Stimulated activated naive CD8-positive, alpha-beta T cell treated with anti-CD3 and anti-CD28 coated beads, Interleukin-15, Interleukin-2, amounts not matched to agents 100 ng/mL and 50 ng/mL, for 24 hours (primary cell): ENCODE measurements at regions not wholly inside any gene's neighbourhood (a gene's known extent, or its start where the extent isn't known, plus 50 kb on each side); places are given as distances from the start of the nearest gene placed in this dataset.
A peak's percentile ranks its signal among the peaks of the same experiment; 100 is the strongest.

ENCODE experiments used
- H3K27ac Mint-ChIP-seq: one replicate; pipeline ENCODE4 v1.8.0; 2021; ENCODE audit warnings: mild to moderate bottlenecking, mixed read lengths
- H3K27me3 Mint-ChIP-seq: one replicate; pipeline ENCODE4 v1.8.0; 2021; ENCODE audit warnings: mixed read lengths
- H3K36me3 Mint-ChIP-seq: one replicate; pipeline ENCODE4 v1.8.0; 2021; ENCODE audit warnings: low read depth, mixed read lengths
- H3K4me1 Mint-ChIP-seq: one replicate; pipeline ENCODE4 v1.8.0; 2021; ENCODE audit warnings: low read depth, mixed read lengths
- H3K4me3 Mint-ChIP-seq: one replicate; pipeline ENCODE4 v1.8.0; 2021; ENCODE audit warnings: mild to moderate bottlenecking, mixed read lengths
- H3K9me3 Mint-ChIP-seq: one replicate; pipeline ENCODE4 v1.8.0; 2021; ENCODE audit warnings: mixed read lengths

DNA sequence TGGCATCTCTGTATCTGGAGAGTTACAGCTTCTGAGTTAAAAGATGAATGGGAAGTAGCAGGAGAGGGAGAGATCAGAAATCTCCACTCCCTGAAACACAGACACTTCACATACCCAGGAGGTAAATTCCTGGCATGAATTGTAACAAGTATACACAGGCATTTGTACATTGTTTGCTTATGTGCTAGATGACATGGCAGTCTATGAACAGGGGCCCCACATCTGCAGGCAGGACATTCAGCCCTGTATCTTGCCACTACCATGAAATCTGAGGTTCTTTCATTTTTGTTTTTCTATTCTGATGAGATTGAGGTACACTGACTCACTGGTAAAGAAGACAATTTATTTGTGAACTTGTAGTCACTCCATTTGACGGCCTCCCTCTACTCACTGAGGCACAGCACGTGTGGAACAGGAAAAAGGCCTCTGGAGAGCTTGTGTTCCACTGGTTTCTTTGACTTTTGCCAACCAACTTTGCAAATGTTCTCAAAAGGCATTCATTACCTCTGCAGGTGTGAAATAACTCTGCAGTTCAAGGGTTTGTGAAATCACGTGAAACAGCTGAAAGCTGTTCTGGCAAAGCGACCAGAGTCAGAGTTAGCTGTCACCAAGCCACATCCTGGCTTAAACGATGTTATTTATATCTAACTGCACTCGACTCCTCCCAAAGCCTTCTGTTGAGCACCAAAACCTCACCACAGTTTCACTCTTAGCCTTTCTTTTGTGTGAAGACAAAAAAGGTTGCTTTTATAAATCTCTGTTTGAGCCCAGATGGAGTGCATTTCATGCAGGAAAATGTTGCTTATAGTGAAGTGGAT is 401.3 kb upstream of the CFAP20DC start:
- Mint-ChIP-seq H3K4me1 (peaks cover 78% of the 10 kb centered on the region), H3K27ac (peak overlapping the region; percentile 95), H3K4me3 (peak overlapping the region; percentile 73), H3K36me3 (no peaks in the 10 kb centered on the region), H3K9me3 (no peaks in the 10 kb centered on the region), H3K27me3 (no peaks in the 10 kb centered on the region)

GRCh38 chr3:59450437-59450836 is 400.6 kb upstream of the CFAP20DC start:
- Mint-ChIP-seq H3K36me3 (no peaks in the 10 kb centered on the region), H3K4me1 (peaks cover 85% of the 10 kb centered on the region), H3K9me3 (no peaks in the 10 kb centered on the region), H3K27ac (peak overlapping the region; percentile 95), H3K27me3 (no peaks in the 10 kb centered on the region), H3K4me3 (no peak overlapping the region)

DNA sequence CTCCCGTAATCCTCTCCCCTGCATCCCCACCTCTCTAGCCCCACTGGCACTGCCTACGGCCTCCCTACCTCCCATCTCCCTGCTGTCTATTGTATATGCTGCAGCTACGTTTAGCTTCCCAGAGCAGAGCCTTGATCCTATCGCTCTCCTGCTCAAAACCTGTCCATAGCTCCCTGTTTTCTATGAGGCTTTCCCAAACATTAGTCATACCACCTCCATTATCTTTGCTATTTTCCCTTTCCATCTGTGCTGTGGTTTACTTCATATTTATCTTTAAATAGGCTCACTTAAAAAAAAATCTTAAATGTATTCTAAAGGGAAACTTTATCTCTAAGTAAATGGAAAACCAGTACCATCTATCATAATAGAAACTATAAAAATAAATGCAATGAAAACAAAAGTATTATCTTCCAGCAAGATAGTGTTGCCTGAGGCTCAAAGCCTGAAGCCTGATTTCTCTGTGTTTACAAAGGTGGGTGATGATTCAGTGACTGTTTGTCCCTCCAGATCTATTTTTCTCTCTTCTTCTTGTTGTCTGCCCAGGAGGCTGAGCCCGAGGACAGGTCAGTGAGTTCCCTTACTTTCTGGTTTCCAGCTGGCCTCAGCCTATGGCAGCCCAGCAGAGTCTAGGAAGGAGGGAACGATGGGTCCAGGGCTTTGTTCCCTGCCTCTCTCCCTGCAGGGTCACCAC is 397.1 kb upstream of the CFAP20DC start:
- no peak overlapping the region for H3K27ac Mint-ChIP-seq
- H3K4me3 Mint-ChIP-seq, result no peak overlapping the region
- H3K4me1 Mint-ChIP-seq, result peaks cover 79% of the 10 kb centered on the region
- H3K27me3 Mint-ChIP-seq, result no peaks in the 10 kb centered on the region
- H3K36me3 Mint-ChIP-seq, result no peaks in the 10 kb centered on the region
- H3K9me3 Mint-ChIP-seq, result no peaks in the 10 kb centered on the region

- H3K36me3 Mint-ChIP-seq, result no peaks in the 10 kb centered on the region
- no peaks in the 10 kb centered on the region for H3K9me3 Mint-ChIP-seq
- no peak overlapping the region for H3K27ac Mint-ChIP-seq
- H3K27me3 Mint-ChIP-seq, result no peaks in the 10 kb centered on the region
- H3K4me1 Mint-ChIP-seq, result peaks cover 56% of the 10 kb centered on the region
- no peak overlapping the region for H3K4me3 Mint-ChIP-seq
Observed at GRCh38 chr3:59444676-59445075, 394.9 kb upstream of the CFAP20DC start.

DNA sequence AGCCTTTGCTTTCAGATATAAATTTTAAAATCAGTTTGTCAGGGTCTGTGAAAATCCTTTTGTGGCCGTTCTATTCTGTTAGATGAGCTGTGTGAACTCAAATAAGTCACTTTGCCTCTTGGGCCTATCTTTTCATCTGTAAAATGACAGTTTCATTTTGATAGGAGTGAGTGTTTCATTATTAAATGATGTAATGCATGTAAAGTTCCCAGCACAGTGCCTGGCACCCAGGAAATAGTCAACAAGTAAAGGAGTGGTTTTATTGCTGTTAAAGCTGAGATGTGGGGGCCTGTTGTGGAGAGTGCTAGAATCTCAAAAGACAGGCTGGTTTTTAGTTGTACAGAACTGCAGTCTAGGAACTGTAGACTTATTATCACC is 394.5 kb upstream of the CFAP20DC start:
- Mint-ChIP-seq H3K27me3 (no peaks in the 10 kb centered on the region), H3K27ac (peak overlapping the region; percentile 87), H3K36me3 (no peaks in the 10 kb centered on the region), H3K4me3 (peak overlapping the region; percentile 50), H3K9me3 (no peaks in the 10 kb centered on the region), H3K4me1 (peaks cover 52% of the 10 kb centered on the region)

- no peaks in the 10 kb centered on the region for H3K27me3 Mint-ChIP-seq
- H3K9me3 Mint-ChIP-seq, result no peaks in the 10 kb centered on the region
- peak overlapping the region; percentile 87 for H3K27ac Mint-ChIP-seq
- H3K36me3 Mint-ChIP-seq, result no peaks in the 10 kb centered on the region
- H3K4me1 Mint-ChIP-seq, result peaks cover 47% of the 10 kb centered on the region
- peak overlapping the region; percentile 50 for H3K4me3 Mint-ChIP-seq
Observed at GRCh38 chr3:59443618-59444293, 393.9 kb upstream of the CFAP20DC start.

DNA sequence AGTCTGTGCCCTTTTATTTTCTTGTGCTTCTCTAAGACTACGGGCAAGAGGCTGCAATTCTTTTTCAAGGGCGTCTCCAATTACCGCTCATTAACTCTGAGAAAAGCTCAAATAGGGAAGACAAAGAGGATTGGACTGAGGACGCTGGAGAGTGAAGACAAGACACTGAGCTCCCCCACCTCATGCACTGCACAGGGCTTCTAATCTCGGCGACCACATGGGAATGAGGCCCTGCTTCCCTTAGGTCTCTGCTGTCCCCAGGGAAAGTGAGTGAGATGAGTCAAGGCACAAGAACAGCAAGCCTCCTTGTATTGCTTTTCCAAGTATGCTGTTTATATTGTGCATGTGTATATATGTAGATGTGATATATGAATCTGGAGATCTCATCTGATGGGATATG is 392.2 kb upstream of the CFAP20DC start:
- Mint-ChIP-seq H3K27me3 (no peaks in the 10 kb centered on the region), H3K4me1 (peaks cover 35% of the 10 kb centered on the region), H3K9me3 (no peaks in the 10 kb centered on the region), H3K4me3 (no peak overlapping the region), H3K27ac (no peak overlapping the region), H3K36me3 (no peaks in the 10 kb centered on the region)

- Mint-ChIP-seq H3K27me3 (no peaks in the 10 kb centered on the region), H3K36me3 (no peaks in the 10 kb centered on the region), H3K9me3 (no peaks in the 10 kb centered on the region), H3K4me1 (peaks cover 30% of the 10 kb centered on the region), H3K27ac (no peak overlapping the region), H3K4me3 (no peak overlapping the region)
Observed at GRCh38 chr3:59440285-59441028, 390.6 kb upstream of the CFAP20DC start.

GRCh38 chr3:59438492-59438891 is 388.7 kb upstream of the CFAP20DC start:
- H3K9me3 Mint-ChIP-seq, result peaks cover 8% of the 10 kb centered on the region
- peaks cover 9% of the 10 kb centered on the region for H3K36me3 Mint-ChIP-seq
- H3K27ac Mint-ChIP-seq, result no peak overlapping the region
- peaks cover 3% of the 10 kb centered on the region for H3K27me3 Mint-ChIP-seq
- H3K4me1 Mint-ChIP-seq, result peaks cover 11% of the 10 kb centered on the region
- H3K4me3 Mint-ChIP-seq, result no peak overlapping the region

GRCh38 chr3:59436164-59436958 is 386.5 kb upstream of the CFAP20DC start:
- Mint-ChIP-seq H3K4me3 (no peak overlapping the region), H3K27ac (peak overlapping the region; percentile 21), H3K4me1 (peaks cover 10% of the 10 kb centered on the region), H3K9me3 (peaks cover 8% of the 10 kb centered on the region), H3K27me3 (peaks cover 3% of the 10 kb centered on the region), H3K36me3 (peaks cover 10% of the 10 kb centered on the region)

GRCh38 chr3:59433546-59433945 is 383.7 kb upstream of the CFAP20DC start:
- no peak overlapping the region for H3K4me3 Mint-ChIP-seq
- peaks cover 8% of the 10 kb centered on the region for H3K9me3 Mint-ChIP-seq
- peaks cover 7% of the 10 kb centered on the region for H3K27me3 Mint-ChIP-seq
- H3K4me1 Mint-ChIP-seq, result peaks cover 14% of the 10 kb centered on the region
- H3K36me3 Mint-ChIP-seq, result peaks cover 10% of the 10 kb centered on the region
- no peak overlapping the region for H3K27ac Mint-ChIP-seq

GRCh38 chr3:59432665-59433064 is 382.8 kb upstream of the CFAP20DC start:
- no peak overlapping the region for H3K4me3 Mint-ChIP-seq
- peaks cover 23% of the 10 kb centered on the region for H3K4me1 Mint-ChIP-seq
- H3K27me3 Mint-ChIP-seq, result peaks cover 7% of the 10 kb centered on the region
- H3K36me3 Mint-ChIP-seq, result peaks cover 10% of the 10 kb centered on the region
- H3K9me3 Mint-ChIP-seq, result peaks cover 8% of the 10 kb centered on the region
- H3K27ac Mint-ChIP-seq, result no peak overlapping the region

DNA sequence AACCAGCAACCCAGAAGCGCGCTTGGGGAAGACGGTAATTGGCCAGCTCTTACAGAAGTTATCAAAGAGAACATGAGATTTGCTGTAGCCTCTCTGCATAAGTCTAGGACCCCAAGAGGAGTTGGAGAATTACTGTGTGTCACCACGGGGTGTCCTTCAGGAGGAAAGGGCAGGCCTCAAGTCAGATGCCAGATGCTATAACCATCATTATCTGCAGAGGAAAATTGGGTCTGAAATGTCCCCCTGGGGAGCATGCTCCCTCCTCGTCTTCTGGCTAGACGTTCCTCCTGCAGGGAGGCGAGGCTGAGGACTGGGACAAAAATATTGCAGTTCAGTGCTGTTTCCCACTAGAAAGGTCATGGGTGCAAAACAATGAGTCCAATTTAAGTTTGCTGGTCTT is 380.5 kb upstream of the CFAP20DC start:
- peaks cover 7% of the 10 kb centered on the region for H3K27me3 Mint-ChIP-seq
- H3K9me3 Mint-ChIP-seq, result peaks cover 8% of the 10 kb centered on the region
- H3K4me1 Mint-ChIP-seq, result peaks cover 36% of the 10 kb centered on the region
- peaks cover 10% of the 10 kb centered on the region for H3K36me3 Mint-ChIP-seq
- no peak overlapping the region for H3K27ac Mint-ChIP-seq
- H3K4me3 Mint-ChIP-seq, result no peak overlapping the region

- Mint-ChIP-seq H3K4me3 (no peak overlapping the region), H3K9me3 (peaks cover 7% of the 10 kb centered on the region), H3K36me3 (peaks cover 8% of the 10 kb centered on the region), H3K4me1 (peaks cover 46% of the 10 kb centered on the region), H3K27me3 (peaks cover 5% of the 10 kb centered on the region), H3K27ac (no peak overlapping the region)
Observed at GRCh38 chr3:59429198-59429597, 379.4 kb upstream of the CFAP20DC start.
